ENCODE measurements at regions not wholly inside any gene's neighbourhood (a gene's known extent, or its start where the extent isn't known, plus 50 kb on each side); places are given as distances from the start of the nearest gene placed in this dataset.

DNA sequence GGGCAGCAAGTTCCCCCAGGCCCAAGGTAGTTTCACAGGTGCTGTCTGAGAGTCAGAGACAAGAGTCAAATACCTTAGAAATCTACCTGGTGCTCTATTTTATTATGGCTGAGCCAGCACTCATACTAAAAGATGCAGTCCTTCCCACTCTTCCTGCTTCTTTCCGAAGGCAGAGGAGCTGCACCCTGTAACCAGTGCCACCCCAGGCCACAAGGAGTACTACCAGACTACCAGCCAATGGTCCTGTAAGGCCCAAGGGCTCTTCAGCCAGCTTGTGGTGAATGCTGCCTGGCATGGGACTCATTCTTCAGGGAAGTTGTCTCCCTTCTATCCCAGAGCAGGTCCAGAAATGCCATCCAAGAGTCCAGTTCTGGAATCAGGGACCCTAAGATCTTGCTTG is 203.8 kb upstream of the DUSP10 start:
- TF ChIP-seq SUZ12 (IDR thresholded peaks at IDR 0.05; ENCODE audit: extremely low read depth, insufficient read depth, insufficient read length), result no peak
- no peak for TF ChIP-seq ZNF274 (IDR thresholded peaks at IDR 0.05; ENCODE audit: low read depth, low read length)

Data from NT2/D1 (cell line).